ENCODE measurements at regions not wholly inside any gene's neighbourhood (a gene's known extent, or its start where the extent isn't known, plus 50 kb on each side); places are given as distances from the start of the nearest gene placed in this dataset.

DNA sequence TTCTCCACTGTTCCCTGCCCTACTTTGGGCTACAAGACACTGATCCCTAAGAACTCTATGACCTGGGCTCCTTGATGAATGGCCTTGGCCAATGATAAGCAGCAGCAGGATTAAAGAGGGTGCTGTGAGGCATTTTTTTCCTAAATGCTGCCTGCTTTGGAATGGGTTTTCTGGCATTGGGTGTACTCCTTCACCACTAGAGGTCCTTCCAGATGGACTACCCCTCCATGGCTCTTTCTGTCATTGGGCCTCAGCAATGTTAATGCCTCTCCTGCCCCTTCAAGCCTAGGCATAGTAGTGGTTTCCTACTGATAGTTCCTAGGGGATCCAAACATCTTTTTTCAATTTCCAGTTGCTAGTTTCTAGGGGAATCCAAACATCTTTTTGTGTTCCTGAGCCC lies 319.3 kb upstream of the RPS23 start:
- TF ChIP-seq POLR2A (IDR thresholded peaks at IDR 0.05; ENCODE audit: borderline replicate concordance, extremely low read depth, insufficient read depth, insufficient read length) (no peak), EZH2 (IDR thresholded peaks at IDR 0.05) (no peak), RAD21 (IDR thresholded peaks at IDR 0.05; ENCODE audit: low read depth) (peak; percentile 52), POLR2AphosphoS5 (IDR thresholded peaks at IDR 0.05; ENCODE audit: low read depth, low read length) (no peak), SIN3A (IDR thresholded peaks at IDR 0.05; ENCODE audit: low read depth) (no peak), SP1 (IDR thresholded peaks at IDR 0.05; ENCODE audit: low read depth) (no peak), JUND (IDR thresholded peaks at IDR 0.05) (no peak), CEBPB (IDR thresholded peaks at IDR 0.05; ENCODE audit: low read depth) (no peak), FOSL1 (IDR thresholded peaks at IDR 0.05; ENCODE audit: low read depth) (no peak), EGR1 (IDR thresholded peaks at IDR 0.05; ENCODE audit: low read depth) (no peak)
- TF ChIP-seq, protein P1, sequence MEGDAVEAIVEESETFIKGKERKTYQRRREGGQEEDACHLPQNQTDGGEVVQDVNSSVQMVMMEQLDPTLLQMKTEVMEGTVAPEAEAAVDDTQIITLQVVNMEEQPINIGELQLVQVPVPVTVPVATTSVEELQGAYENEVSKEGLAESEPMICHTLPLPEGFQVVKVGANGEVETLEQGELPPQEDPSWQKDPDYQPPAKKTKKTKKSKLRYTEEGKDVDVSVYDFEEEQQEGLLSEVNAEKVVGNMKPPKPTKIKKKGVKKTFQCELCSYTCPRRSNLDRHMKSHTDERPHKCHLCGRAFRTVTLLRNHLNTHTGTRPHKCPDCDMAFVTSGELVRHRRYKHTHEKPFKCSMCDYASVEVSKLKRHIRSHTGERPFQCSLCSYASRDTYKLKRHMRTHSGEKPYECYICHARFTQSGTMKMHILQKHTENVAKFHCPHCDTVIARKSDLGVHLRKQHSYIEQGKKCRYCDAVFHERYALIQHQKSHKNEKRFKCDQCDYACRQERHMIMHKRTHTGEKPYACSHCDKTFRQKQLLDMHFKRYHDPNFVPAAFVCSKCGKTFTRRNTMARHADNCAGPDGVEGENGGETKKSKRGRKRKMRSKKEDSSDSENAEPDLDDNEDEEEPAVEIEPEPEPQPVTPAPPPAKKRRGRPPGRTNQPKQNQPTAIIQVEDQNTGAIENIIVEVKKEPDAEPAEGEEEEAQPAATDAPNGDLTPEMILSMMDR (IDR thresholded peaks at IDR 0.05 in 2 of 3, conservative IDR thresholded peaks at IDR 0.05 in 1 of 3; ENCODE audit: borderline replicate concordance in 1 of 3, insufficient read depth in 1 of 3, low read depth in 2 of 3, low read length in 2 of 3), result peak; percentile 28 to 65 (median 63); a peak in 5 of 6 replicates
- TF ChIP-seq, protein P2, sequence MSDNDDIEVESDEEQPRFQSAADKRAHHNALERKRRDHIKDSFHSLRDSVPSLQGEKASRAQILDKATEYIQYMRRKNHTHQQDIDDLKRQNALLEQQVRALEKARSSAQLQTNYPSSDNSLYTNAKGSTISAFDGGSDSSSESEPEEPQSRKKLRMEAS (IDR thresholded peaks at IDR 0.05), result no peak
- TF ChIP-seq, protein P3, sequence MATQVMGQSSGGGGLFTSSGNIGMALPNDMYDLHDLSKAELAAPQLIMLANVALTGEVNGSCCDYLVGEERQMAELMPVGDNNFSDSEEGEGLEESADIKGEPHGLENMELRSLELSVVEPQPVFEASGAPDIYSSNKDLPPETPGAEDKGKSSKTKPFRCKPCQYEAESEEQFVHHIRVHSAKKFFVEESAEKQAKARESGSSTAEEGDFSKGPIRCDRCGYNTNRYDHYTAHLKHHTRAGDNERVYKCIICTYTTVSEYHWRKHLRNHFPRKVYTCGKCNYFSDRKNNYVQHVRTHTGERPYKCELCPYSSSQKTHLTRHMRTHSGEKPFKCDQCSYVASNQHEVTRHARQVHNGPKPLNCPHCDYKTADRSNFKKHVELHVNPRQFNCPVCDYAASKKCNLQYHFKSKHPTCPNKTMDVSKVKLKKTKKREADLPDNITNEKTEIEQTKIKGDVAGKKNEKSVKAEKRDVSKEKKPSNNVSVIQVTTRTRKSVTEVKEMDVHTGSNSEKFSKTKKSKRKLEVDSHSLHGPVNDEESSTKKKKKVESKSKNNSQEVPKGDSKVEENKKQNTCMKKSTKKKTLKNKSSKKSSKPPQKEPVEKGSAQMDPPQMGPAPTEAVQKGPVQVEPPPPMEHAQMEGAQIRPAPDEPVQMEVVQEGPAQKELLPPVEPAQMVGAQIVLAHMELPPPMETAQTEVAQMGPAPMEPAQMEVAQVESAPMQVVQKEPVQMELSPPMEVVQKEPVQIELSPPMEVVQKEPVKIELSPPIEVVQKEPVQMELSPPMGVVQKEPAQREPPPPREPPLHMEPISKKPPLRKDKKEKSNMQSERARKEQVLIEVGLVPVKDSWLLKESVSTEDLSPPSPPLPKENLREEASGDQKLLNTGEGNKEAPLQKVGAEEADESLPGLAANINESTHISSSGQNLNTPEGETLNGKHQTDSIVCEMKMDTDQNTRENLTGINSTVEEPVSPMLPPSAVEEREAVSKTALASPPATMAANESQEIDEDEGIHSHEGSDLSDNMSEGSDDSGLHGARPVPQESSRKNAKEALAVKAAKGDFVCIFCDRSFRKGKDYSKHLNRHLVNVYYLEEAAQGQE (IDR thresholded peaks at IDR 0.05; ENCODE audit: low read depth), result no peak
